ENCODE measurements at regions not wholly inside any gene's neighbourhood (a gene's known extent, or its start where the extent isn't known, plus 50 kb on each side); places are given as distances from the start of the nearest gene placed in this dataset.

DNA sequence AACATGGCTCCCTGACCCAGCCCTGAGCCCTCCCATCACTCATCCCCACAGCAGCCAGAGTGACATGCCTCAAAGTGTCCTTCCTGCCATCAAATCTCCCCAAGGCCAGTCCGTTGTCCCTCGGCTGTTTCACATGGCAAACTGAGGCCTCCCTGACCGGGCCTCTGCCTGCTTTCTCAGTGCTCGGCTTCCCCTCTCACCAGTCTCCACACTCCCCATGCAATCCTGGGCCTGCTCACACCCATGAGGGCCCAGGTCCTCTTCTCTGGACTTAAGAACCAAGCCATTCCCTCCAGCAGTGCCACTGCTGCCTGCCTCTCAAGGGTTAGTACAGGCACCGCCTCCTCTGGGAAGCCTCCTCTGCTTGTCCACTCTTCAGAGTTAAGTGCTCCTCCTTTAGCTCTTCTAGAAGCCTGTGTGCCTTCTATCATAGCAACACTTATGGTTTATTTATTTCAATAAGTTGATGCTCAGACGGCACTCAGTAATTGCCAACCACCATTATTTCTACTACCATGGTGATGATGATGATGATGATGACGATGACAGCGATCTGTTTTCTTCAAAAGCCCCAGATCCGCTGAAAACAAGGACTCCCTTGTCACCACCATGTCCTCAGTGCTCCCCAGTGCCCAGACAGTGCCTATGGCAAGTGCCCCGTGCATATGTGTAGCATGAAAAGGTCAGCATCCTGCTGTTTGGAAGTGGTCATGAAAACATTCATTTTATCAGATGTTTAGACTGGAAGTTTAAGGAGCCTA is 449.0 kb downstream of the CDH26 start:
- peak; percentile 70 for DNase-seq (ENCODE audit: extremely low spot score, unreplicated experiment)
- H3K4me3 Mint-ChIP-seq (ENCODE audit: unreplicated experiment): no peak overlapping the region
- H3K27ac Mint-ChIP-seq (ENCODE audit: unreplicated experiment): no peak overlapping the region
- H3K36me3 Mint-ChIP-seq (ENCODE audit: unreplicated experiment): no peaks in the 10 kb centered on the region
- no peaks in the 10 kb centered on the region for H3K4me1 Mint-ChIP-seq (ENCODE audit: unreplicated experiment)
- TF ChIP-seq, protein P1, sequence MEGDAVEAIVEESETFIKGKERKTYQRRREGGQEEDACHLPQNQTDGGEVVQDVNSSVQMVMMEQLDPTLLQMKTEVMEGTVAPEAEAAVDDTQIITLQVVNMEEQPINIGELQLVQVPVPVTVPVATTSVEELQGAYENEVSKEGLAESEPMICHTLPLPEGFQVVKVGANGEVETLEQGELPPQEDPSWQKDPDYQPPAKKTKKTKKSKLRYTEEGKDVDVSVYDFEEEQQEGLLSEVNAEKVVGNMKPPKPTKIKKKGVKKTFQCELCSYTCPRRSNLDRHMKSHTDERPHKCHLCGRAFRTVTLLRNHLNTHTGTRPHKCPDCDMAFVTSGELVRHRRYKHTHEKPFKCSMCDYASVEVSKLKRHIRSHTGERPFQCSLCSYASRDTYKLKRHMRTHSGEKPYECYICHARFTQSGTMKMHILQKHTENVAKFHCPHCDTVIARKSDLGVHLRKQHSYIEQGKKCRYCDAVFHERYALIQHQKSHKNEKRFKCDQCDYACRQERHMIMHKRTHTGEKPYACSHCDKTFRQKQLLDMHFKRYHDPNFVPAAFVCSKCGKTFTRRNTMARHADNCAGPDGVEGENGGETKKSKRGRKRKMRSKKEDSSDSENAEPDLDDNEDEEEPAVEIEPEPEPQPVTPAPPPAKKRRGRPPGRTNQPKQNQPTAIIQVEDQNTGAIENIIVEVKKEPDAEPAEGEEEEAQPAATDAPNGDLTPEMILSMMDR (IDR thresholded peaks at IDR 0.05): no peak
- H3K9me3 Mint-ChIP-seq (ENCODE audit: unreplicated experiment): peaks cover 23% of the 10 kb centered on the region
- H3K27me3 Mint-ChIP-seq (ENCODE audit: unreplicated experiment): no peaks in the 10 kb centered on the region

DNA sequence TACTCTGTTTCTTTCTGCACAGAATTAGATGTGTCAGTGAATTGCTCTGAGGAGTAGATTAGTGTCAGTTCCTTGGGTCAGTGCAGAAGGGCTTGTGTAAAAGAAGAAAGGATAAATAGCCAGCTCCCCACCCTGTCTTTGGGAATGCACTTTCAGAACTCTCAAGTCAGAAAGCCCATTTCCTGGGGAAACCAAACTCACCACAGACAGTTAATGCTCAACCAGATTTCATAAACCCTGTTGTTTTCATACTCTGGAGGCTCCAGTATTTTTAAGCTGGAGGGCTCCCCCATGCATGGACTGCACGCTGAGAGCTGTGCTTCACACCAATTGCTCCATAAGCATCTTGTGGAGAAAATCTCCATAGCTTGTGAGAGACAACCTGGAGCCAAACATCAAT is 449.7 kb downstream of the CDH26 start:
- H3K27me3 Mint-ChIP-seq (ENCODE audit: unreplicated experiment): no peaks in the 10 kb centered on the region
- DNase-seq (ENCODE audit: extremely low spot score, unreplicated experiment): no peak

DNA sequence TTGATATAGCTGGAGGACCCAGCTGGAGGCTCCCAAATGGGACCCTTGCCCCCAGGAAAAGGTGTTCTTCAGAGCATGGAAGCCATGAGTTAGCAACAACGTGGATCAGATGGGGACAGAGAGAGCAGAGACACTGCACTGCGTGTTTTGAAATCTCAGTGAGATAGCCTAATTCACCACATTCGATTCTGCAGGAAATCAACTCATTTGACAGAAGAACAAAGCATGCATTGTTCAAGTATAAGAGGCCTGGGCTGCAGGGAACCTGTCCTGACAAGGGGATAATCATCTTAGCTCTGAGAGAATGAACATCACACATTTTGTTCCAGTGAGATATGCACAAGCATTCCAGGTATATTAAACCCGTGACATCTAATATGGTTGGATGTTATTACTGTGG is 450.2 kb downstream of the CDH26 start:
- TF ChIP-seq, protein P1 (IDR thresholded peaks at IDR 0.05): no peak
- no peaks in the 10 kb centered on the region for H3K27me3 Mint-ChIP-seq (ENCODE audit: unreplicated experiment)
- no peaks in the 10 kb centered on the region for H3K36me3 Mint-ChIP-seq (ENCODE audit: unreplicated experiment)
- DNase-seq (ENCODE audit: extremely low spot score, unreplicated experiment): no peak
- no peak overlapping the region for H3K27ac Mint-ChIP-seq (ENCODE audit: unreplicated experiment)
- H3K4me1 Mint-ChIP-seq (ENCODE audit: unreplicated experiment): no peaks in the 10 kb centered on the region
- peaks cover 23% of the 10 kb centered on the region for H3K9me3 Mint-ChIP-seq (ENCODE audit: unreplicated experiment)
- no peak overlapping the region for H3K4me3 Mint-ChIP-seq (ENCODE audit: unreplicated experiment)

More for the DNA sequence above, 449.7 kb downstream of the CDH26 start:
- TF ChIP-seq, protein P1 (IDR thresholded peaks at IDR 0.05): no peak
- Mint-ChIP-seq H3K36me3 (ENCODE audit: unreplicated experiment) (no peaks in the 10 kb centered on the region), H3K9me3 (ENCODE audit: unreplicated experiment) (peaks cover 25% of the 10 kb centered on the region), H3K4me3 (ENCODE audit: unreplicated experiment) (no peak overlapping the region), H3K27ac (ENCODE audit: unreplicated experiment) (no peak overlapping the region), H3K4me1 (ENCODE audit: unreplicated experiment) (no peaks in the 10 kb centered on the region)

DNA sequence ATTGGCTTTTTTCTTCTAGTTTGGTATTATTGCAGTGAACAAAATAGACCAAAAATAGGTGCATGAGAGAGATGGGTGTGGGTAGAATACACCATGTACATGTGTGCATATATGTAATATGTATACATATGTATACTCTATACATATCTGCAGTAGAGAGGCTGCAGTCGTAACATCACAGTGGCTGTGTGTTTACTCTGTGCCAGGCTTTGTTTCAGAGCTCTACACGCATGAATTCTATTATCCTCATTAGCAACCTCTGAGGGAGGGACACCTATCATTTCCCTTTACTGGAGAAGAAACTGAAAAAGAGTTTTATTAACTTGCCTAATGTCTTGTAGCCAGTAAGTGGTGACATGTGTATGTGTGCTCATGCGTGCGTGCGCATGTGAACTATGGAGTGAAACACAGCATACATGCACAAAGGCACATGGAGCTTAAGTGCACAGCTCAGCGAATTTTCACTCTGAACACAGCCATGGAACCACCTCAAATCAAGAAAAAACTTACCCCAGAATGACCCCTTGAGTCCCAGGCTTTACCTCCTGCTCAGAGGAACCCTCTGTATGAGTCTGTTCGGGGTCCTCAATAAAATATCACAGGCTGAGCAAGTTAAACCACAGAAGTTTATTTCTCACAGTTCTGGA is 452.5 kb downstream of the CDH26 start:
- TF ChIP-seq, protein P1 (IDR thresholded peaks at IDR 0.05): no peak
- H3K27ac Mint-ChIP-seq (ENCODE audit: unreplicated experiment): no peak overlapping the region
- H3K36me3 Mint-ChIP-seq (ENCODE audit: unreplicated experiment): no peaks in the 10 kb centered on the region
- peaks cover 30% of the 10 kb centered on the region for H3K9me3 Mint-ChIP-seq (ENCODE audit: unreplicated experiment)
- no peaks in the 10 kb centered on the region for H3K27me3 Mint-ChIP-seq (ENCODE audit: unreplicated experiment)
- H3K4me3 Mint-ChIP-seq (ENCODE audit: unreplicated experiment): no peak overlapping the region
- H3K4me1 Mint-ChIP-seq (ENCODE audit: unreplicated experiment): no peaks in the 10 kb centered on the region
- DNase-seq (ENCODE audit: extremely low spot score, unreplicated experiment): no peak

DNA sequence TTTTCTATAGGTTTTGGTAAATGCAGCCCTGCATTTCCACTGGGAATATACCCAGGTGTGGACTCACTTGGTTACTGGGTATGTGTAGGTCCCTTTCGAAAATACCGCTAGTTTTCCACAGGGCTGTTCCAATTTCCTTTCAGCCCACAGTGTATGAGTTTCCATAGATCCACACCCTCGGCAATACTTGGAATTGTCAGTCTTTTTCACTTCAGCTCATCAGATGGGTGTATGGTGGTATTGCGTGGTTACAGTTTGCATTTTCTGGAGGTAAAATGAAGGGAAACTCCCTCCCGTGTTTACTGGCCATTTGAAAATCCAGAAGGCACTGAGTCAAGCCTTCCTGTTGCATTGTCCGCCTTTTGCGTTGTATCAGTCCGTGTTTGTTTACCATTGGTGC is 453.6 kb downstream of the CDH26 start:
- H3K27ac Mint-ChIP-seq (ENCODE audit: unreplicated experiment): no peak overlapping the region
- H3K36me3 Mint-ChIP-seq (ENCODE audit: unreplicated experiment): no peaks in the 10 kb centered on the region
- peaks cover 26% of the 10 kb centered on the region for H3K9me3 Mint-ChIP-seq (ENCODE audit: unreplicated experiment)
- H3K27me3 Mint-ChIP-seq (ENCODE audit: unreplicated experiment): no peaks in the 10 kb centered on the region
- peak; percentile 25 for DNase-seq (ENCODE audit: extremely low spot score, unreplicated experiment)
- H3K4me1 Mint-ChIP-seq (ENCODE audit: unreplicated experiment): no peaks in the 10 kb centered on the region
- TF ChIP-seq, protein P1 (IDR thresholded peaks at IDR 0.05): no peak
- no peak overlapping the region for H3K4me3 Mint-ChIP-seq (ENCODE audit: unreplicated experiment)
